Hepatocyte (in vitro differentiated cells): ENCODE measurements at regions not wholly inside any gene's neighbourhood (a gene's known extent, or its start where the extent isn't known, plus 50 kb on each side); places are given as distances from the start of the nearest gene placed in this dataset.
A peak's percentile ranks its signal among the peaks of the same experiment; 100 is the strongest.

Experiments
- DNase-seq: peaks from one replicate; pipeline ENCODE4 v3.0.0-alpha.2; 2016; ENCODE audit warnings: low spot score
- H2AFZ ChIP-seq: fragments of 200-600 bp; sonication (generic); 2 replicates; pipeline ENCODE4 v1.6.0; 2016; ENCODE audit warnings: antibody characterized with exemption, mild to moderate bottlenecking
- H3K27ac ChIP-seq: fragments of 200-600 bp; sonication (generic); 2 replicates; pipeline ENCODE4 v1.5.1; 2016; ENCODE audit warnings: mild to moderate bottlenecking
- H3K27me3 ChIP-seq: fragments of 200-600 bp; sonication (generic); 2 replicates; pipeline ENCODE4 v1.6.1; 2016
- H3K36me3 ChIP-seq: fragments of 200-600 bp; sonication (generic); replicated peaks from 2 replicates; pipeline ENCODE4 v1.5.1; 2016; ENCODE audit warnings: low read depth; ENCODE audit not compliant: insufficient read depth
- H3K4me1 ChIP-seq: fragments of 200-600 bp; sonication (generic); 2 replicates; pipeline ENCODE4 v1.5.1; 2016; ENCODE audit warnings: mild to moderate bottlenecking, moderate library complexity; ENCODE audit not compliant: insufficient read depth
- H3K4me2 ChIP-seq: fragments of 200-600 bp; sonication (generic); 2 replicates; pipeline ENCODE4 v1.6.0; 2016
- H3K4me3 ChIP-seq: fragments of 200-600 bp; sonication (generic); 2 replicates; pipeline ENCODE4 v1.5.1; 2016; ENCODE audit warnings: mild to moderate bottlenecking
- H3K79me2 ChIP-seq: fragments of 200-600 bp; sonication (generic); 2 replicates; pipeline ENCODE4 v1.6.0; 2017; ENCODE audit warnings: mild to moderate bottlenecking
- H3K9me2 ChIP-seq: fragments of 200-600 bp; sonication (generic); replicated peaks from 2 replicates; pipeline ENCODE4 v1.6.0; 2017; ENCODE audit warnings: mild to moderate bottlenecking; ENCODE audit not compliant: insufficient read depth
- H3K9me3 ChIP-seq: fragments of 200-600 bp; sonication (generic); 2 replicates; pipeline ENCODE4 v1.5.1; 2016; ENCODE audit warnings: low read depth, mild to moderate bottlenecking
- H4K20me1 ChIP-seq: fragments of 200-600 bp; sonication (generic); 2 replicates; pipeline ENCODE4 v1.6.0; 2016; ENCODE audit warnings: mild to moderate bottlenecking; ENCODE audit not compliant: insufficient read depth, poor library complexity, severe bottlenecking
- EZH2 ChIP-seq: fragments of 200-600 bp; sonication (generic); IDR thresholded peaks from 2 replicates; pipeline ENCODE4 v1.6.1; 2016; ENCODE audit warnings: antibody characterized with exemption, mild to moderate bottlenecking, borderline replicate concordance
- EZH2phosphoT487 ChIP-seq: fragments of 200-600 bp; sonication (generic); IDR thresholded peaks from one replicate; pipeline ENCODE4 v1.6.1; 2018; ENCODE audit warnings: antibody characterized with exemption, mild to moderate bottlenecking, low read depth, moderate library complexity; ENCODE audit not compliant: unreplicated experiment, severe bottlenecking
- WGBS: methylation state at CpG from one replicate; pipeline ENCODE4 v1.1.6; 2016; ENCODE audit warnings: low lambda C conversion rate; ENCODE audit errors: missing lambda C conversion rate; 5-methylcytosine and 5-hydroxymethylcytosine counted together
- TF ChIP-seq, protein P1 (sequence below): fragments of 200-600 bp; sonication (generic); IDR thresholded peaks from 2 replicates; pipeline ENCODE4 v1.5.1; 2016; ENCODE audit warnings: antibody characterized with exemption, mild to moderate bottlenecking; ENCODE audit not compliant: poor library complexity

- Histone ChIP-seq H3K4me2 (no peak overlapping the region), H3K4me1 (peaks cover 6% of the 10 kb centered on the region), H2AFZ (no peak overlapping the region), H3K79me2 (no peaks in the 10 kb centered on the region), H3K27ac (no peak overlapping the region), H3K27me3 (no peaks in the 10 kb centered on the region), H3K9me3 (no peaks in the 10 kb centered on the region), H4K20me1 (no peaks in the 10 kb centered on the region), H3K9me2 (no peaks in the 10 kb centered on the region), H3K36me3 (no peaks in the 10 kb centered on the region), H3K4me3 (no peak overlapping the region)
- no peak for DNase-seq
- TF ChIP-seq EZH2 (no peak), EZH2phosphoT487 (no peak)
- TF ChIP-seq, protein P1, sequence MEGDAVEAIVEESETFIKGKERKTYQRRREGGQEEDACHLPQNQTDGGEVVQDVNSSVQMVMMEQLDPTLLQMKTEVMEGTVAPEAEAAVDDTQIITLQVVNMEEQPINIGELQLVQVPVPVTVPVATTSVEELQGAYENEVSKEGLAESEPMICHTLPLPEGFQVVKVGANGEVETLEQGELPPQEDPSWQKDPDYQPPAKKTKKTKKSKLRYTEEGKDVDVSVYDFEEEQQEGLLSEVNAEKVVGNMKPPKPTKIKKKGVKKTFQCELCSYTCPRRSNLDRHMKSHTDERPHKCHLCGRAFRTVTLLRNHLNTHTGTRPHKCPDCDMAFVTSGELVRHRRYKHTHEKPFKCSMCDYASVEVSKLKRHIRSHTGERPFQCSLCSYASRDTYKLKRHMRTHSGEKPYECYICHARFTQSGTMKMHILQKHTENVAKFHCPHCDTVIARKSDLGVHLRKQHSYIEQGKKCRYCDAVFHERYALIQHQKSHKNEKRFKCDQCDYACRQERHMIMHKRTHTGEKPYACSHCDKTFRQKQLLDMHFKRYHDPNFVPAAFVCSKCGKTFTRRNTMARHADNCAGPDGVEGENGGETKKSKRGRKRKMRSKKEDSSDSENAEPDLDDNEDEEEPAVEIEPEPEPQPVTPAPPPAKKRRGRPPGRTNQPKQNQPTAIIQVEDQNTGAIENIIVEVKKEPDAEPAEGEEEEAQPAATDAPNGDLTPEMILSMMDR: no peak
- 81% methylated on average over 11 of the region's 11 CpGs for WGBS
These were observed 98.3 kb downstream of the MYCN start for GRCh38 chr2:16038621-16039020.

- Histone ChIP-seq H3K79me2 (no peaks in the 10 kb centered on the region), H3K4me1 (peaks cover 6% of the 10 kb centered on the region), H3K27ac (no peak overlapping the region), H3K27me3 (no peaks in the 10 kb centered on the region), H3K4me3 (no peak overlapping the region), H3K4me2 (peak overlapping the region; percentile 7), H3K36me3 (no peaks in the 10 kb centered on the region), H3K9me3 (no peaks in the 10 kb centered on the region), H2AFZ (no peak overlapping the region), H3K9me2 (no peaks in the 10 kb centered on the region), H4K20me1 (no peaks in the 10 kb centered on the region)
- TF ChIP-seq, protein P1: no peak
- TF ChIP-seq EZH2phosphoT487 (no peak), EZH2 (no peak)
- no peak for DNase-seq
- 28% methylated on average over 13 of the region's 13 CpGs for WGBS
These were observed 97.6 kb downstream of the MYCN start for GRCh38 chr2:16037808-16038457.

GRCh38 chr2:16036951-16037350 is 96.6 kb downstream of the MYCN start:
- TF ChIP-seq, protein P1: no peak
- TF ChIP-seq EZH2: no peak
- no peak for TF ChIP-seq EZH2phosphoT487
- Histone ChIP-seq H3K4me2 (no peak overlapping the region), H3K4me1 (peaks cover 6% of the 10 kb centered on the region), H3K27ac (no peak overlapping the region), H2AFZ (no peak overlapping the region), H3K9me3 (no peaks in the 10 kb centered on the region), H3K9me2 (no peaks in the 10 kb centered on the region), H3K27me3 (no peaks in the 10 kb centered on the region), H3K36me3 (no peaks in the 10 kb centered on the region), H3K79me2 (no peaks in the 10 kb centered on the region), H4K20me1 (no peaks in the 10 kb centered on the region), H3K4me3 (no peak overlapping the region)
- DNase-seq: no peak
- 75% methylated on average over 3 of the region's 3 CpGs for WGBS
